ENCODE measurements at regions not wholly inside any gene's neighbourhood (a gene's known extent, or its start where the extent isn't known, plus 50 kb on each side); places are given as distances from the start of the nearest gene placed in this dataset.

- in situ Hi-C loops (cut with MboI; ENCODE audit: low pct_unique_long_range_greater_than_20kb, low sequenced_read_pairs): no loop called here
- no peak for DNase-seq
Measured at GRCh38 chr14:37932481-37932880, 275.2 kb upstream of the SSTR1 start.

GRCh38 chr14:37936971-37937370 is 270.7 kb upstream of the SSTR1 start:
- no peak for DNase-seq
- in situ Hi-C loops (cut with MboI; ENCODE audit: low pct_unique_long_range_greater_than_20kb, low sequenced_read_pairs): no loop called here

- in situ Hi-C loops (cut with MboI; ENCODE audit: low pct_unique_long_range_greater_than_20kb, low sequenced_read_pairs): no loop called here
- DNase-seq: no peak
Measured at GRCh38 chr14:37939442-37940028, 268.2 kb upstream of the SSTR1 start.

- DNase-seq: no peak
- in situ Hi-C loops (cut with MboI; ENCODE audit: low pct_unique_long_range_greater_than_20kb, low sequenced_read_pairs): no loop called here
Measured at GRCh38 chr14:37945959-37946358, 261.7 kb upstream of the SSTR1 start.

GRCh38 chr14:37946819-37947218 is 260.9 kb upstream of the SSTR1 start:
- no peak for DNase-seq
- in situ Hi-C loops (cut with MboI; ENCODE audit: low pct_unique_long_range_greater_than_20kb, low sequenced_read_pairs): no loop called here

- in situ Hi-C loops (cut with MboI; ENCODE audit: low pct_unique_long_range_greater_than_20kb, low sequenced_read_pairs): no loop called here
- DNase-seq: no peak
Measured at GRCh38 chr14:37948266-37948665, 259.4 kb upstream of the SSTR1 start.

- DNase-seq: no peak
- in situ Hi-C loops (cut with MboI; ENCODE audit: low pct_unique_long_range_greater_than_20kb, low sequenced_read_pairs): no loop called here
Measured at GRCh38 chr14:37968664-37969240, 239.0 kb upstream of the SSTR1 start.

GRCh38 chr14:37969511-37969979 is 238.2 kb upstream of the SSTR1 start:
- in situ Hi-C loops (cut with MboI; ENCODE audit: low pct_unique_long_range_greater_than_20kb, low sequenced_read_pairs): no loop called here
- DNase-seq: no peak

GRCh38 chr14:37970696-37971095 is 237.0 kb upstream of the SSTR1 start:
- in situ Hi-C loops (cut with MboI; ENCODE audit: low pct_unique_long_range_greater_than_20kb, low sequenced_read_pairs): no loop called here
- no peak for DNase-seq

- in situ Hi-C loops (cut with MboI; ENCODE audit: low pct_unique_long_range_greater_than_20kb, low sequenced_read_pairs): no loop called here
- no peak for DNase-seq
Measured at GRCh38 chr14:37972941-37973887, 234.5 kb upstream of the SSTR1 start.

- in situ Hi-C loops (cut with MboI; ENCODE audit: low pct_unique_long_range_greater_than_20kb, low sequenced_read_pairs): no loop called here
- no peak for DNase-seq
Measured at GRCh38 chr14:37974421-37974820, 233.3 kb upstream of the SSTR1 start.

GRCh38 chr14:37977481-37977880 is 230.2 kb upstream of the SSTR1 start:
- no peak for DNase-seq
- in situ Hi-C loops (cut with MboI; ENCODE audit: low pct_unique_long_range_greater_than_20kb, low sequenced_read_pairs): no loop called here

GRCh38 chr14:37985826-37986470 is 221.8 kb upstream of the SSTR1 start:
- peak; percentile 58 for DNase-seq

GRCh38 chr14:37988472-37988871 is 219.2 kb upstream of the SSTR1 start:
- in situ Hi-C loops (cut with MboI; ENCODE audit: low pct_unique_long_range_greater_than_20kb, low sequenced_read_pairs): no loop called here
- no peak for DNase-seq

More at GRCh38 chr14:37985826-37986470, 221.8 kb upstream of the SSTR1 start:
- in situ Hi-C loops (cut with MboI; ENCODE audit: low pct_unique_long_range_greater_than_20kb, low sequenced_read_pairs): no loop called here

- in situ Hi-C loops (cut with MboI; ENCODE audit: low pct_unique_long_range_greater_than_20kb, low sequenced_read_pairs): no loop called here
- no peak for DNase-seq
Measured at GRCh38 chr14:37991027-37991426, 216.7 kb upstream of the SSTR1 start.

GRCh38 chr14:37992499-37992898 is 215.2 kb upstream of the SSTR1 start:
- no peak for DNase-seq
- in situ Hi-C loops (cut with MboI; ENCODE audit: low pct_unique_long_range_greater_than_20kb, low sequenced_read_pairs): no loop called here

- no peak for DNase-seq
- in situ Hi-C loops (cut with MboI; ENCODE audit: low pct_unique_long_range_greater_than_20kb, low sequenced_read_pairs): no loop called here
Measured at GRCh38 chr14:37994846-37995372, 212.8 kb upstream of the SSTR1 start.

GRCh38 chr14:37997017-37997416 is 210.7 kb upstream of the SSTR1 start:
- DNase-seq: no peak
- in situ Hi-C loops (cut with MboI; ENCODE audit: low pct_unique_long_range_greater_than_20kb, low sequenced_read_pairs): no loop called here

- in situ Hi-C loops (cut with MboI; ENCODE audit: low pct_unique_long_range_greater_than_20kb, low sequenced_read_pairs): no loop called here
- no peak for DNase-seq
Measured at GRCh38 chr14:38000340-38000739, 207.4 kb upstream of the SSTR1 start.

All from KBM-7 (cell line).